Activated CD4-positive, alpha-beta memory T cell treated with anti-CD3 and anti-CD28 coated beads, Interleukin-2, amount 10 ng/mL, durations not matched to agents 7 days and 5 days (primary cell): ENCODE measurements at regions not wholly inside any gene's neighbourhood (a gene's known extent, or its start where the extent isn't known, plus 50 kb on each side); places are given as distances from the start of the nearest gene placed in this dataset.

Source experiments
- CTCF ChIA-PET: fragments of 350-600 bp; sonication (Branson Sonifier 250); formaldehyde crosslinking; loops from one replicate; lab custom pipeline; 2021; ENCODE audit warnings: antibody characterized with exemption, inconsistent platforms; lab: Charles Lee
- POLR2A ChIA-PET: fragments of 350-600 bp; sonication (Branson Sonifier 250); formaldehyde crosslinking; loops from one replicate; lab custom pipeline; 2021; ENCODE audit warnings: antibody characterized with exemption; lab: Charles Lee
- DNase-seq: peaks from one replicate; pipeline ENCODE4 v3.0.0-alpha.2; 2020
- H3K27ac Mint-ChIP-seq: one replicate; pipeline ENCODE4 v1.8.0; 2021; ENCODE audit warnings: mild to moderate bottlenecking, mixed read lengths
- H3K27me3 Mint-ChIP-seq: one replicate; pipeline ENCODE4 v1.8.0; 2021; ENCODE audit warnings: mixed read lengths
- H3K36me3 Mint-ChIP-seq: one replicate; pipeline ENCODE4 v1.8.0; 2021; ENCODE audit warnings: low read depth, mixed read lengths
- H3K4me1 Mint-ChIP-seq: one replicate; pipeline ENCODE4 v1.8.0; 2021; ENCODE audit warnings: mixed read lengths
- H3K4me3 Mint-ChIP-seq: one replicate; pipeline ENCODE4 v1.8.0; 2021; ENCODE audit warnings: mild to moderate bottlenecking, mixed read lengths
- H3K9me3 Mint-ChIP-seq: one replicate; pipeline ENCODE4 v1.8.0; 2021; ENCODE audit warnings: mixed read lengths

GRCh38 chr5:72020161-72020983, 86.9 kb upstream of the MAP1B start:
- Mint-ChIP-seq H3K27me3 (peaks cover 14% of the 10 kb centered on the region), H3K27ac (no peak overlapping the region), H3K9me3 (no peaks in the 10 kb centered on the region), H3K4me1 (no peaks in the 10 kb centered on the region), H3K36me3 (no peaks in the 10 kb centered on the region), H3K4me3 (no peak overlapping the region)
- CTCF ChIA-PET, result no interaction called here
- POLR2A ChIA-PET, result no interaction called here
- no peak for DNase-seq

- Mint-ChIP-seq H3K4me1 (no peaks in the 10 kb centered on the region), H3K36me3 (no peaks in the 10 kb centered on the region), H3K9me3 (no peaks in the 10 kb centered on the region), H3K4me3 (no peak overlapping the region), H3K27me3 (peaks cover 14% of the 10 kb centered on the region), H3K27ac (no peak overlapping the region)
- ChIA-PET POLR2A (no interaction called here), CTCF (no interaction called here)
- no peak for DNase-seq
Observed at GRCh38 chr5:72021651-72022357, 85.5 kb upstream of the MAP1B start.

GRCh38 chr5:72028382-72028781, 78.9 kb upstream of the MAP1B start:
- Mint-ChIP-seq H3K36me3 (no peaks in the 10 kb centered on the region), H3K4me3 (no peak overlapping the region), H3K27me3 (peaks cover 2% of the 10 kb centered on the region), H3K4me1 (no peaks in the 10 kb centered on the region), H3K9me3 (no peaks in the 10 kb centered on the region), H3K27ac (no peak overlapping the region)
- ChIA-PET CTCF (no interaction called here), POLR2A (interaction anchor here (1.5 kb wide), 1 partner anchor 13 kb away, joined by 3 read pairs; no protein-coding TSS in a partner anchor)
- DNase-seq, result no peak

GRCh38 chr5:72030237-72030636, 77.0 kb upstream of the MAP1B start:
- Mint-ChIP-seq H3K27me3 (peaks cover 3% of the 10 kb centered on the region), H3K4me1 (no peaks in the 10 kb centered on the region), H3K36me3 (no peaks in the 10 kb centered on the region), H3K4me3 (no peak overlapping the region), H3K27ac (no peak overlapping the region), H3K9me3 (no peaks in the 10 kb centered on the region)
- no peak for DNase-seq
- ChIA-PET CTCF (no interaction called here), POLR2A (no interaction called here)

- Mint-ChIP-seq H3K36me3 (no peaks in the 10 kb centered on the region), H3K9me3 (no peaks in the 10 kb centered on the region)
- CTCF ChIA-PET, result interaction anchor here (0.7 to 1.9 kb wide), 3 partner anchors 14 to 195 kb away, joined by 3 to 4 read pairs (median 3); no protein-coding TSS in a partner anchor
Observed at GRCh38 chr5:72032788-72033187, 74.5 kb upstream of the MAP1B start.

GRCh38 chr5:72034770-72035169, 72.5 kb upstream of the MAP1B start:
- DNase-seq, result no peak
- H3K27ac Mint-ChIP-seq, result no peak overlapping the region
- no peaks in the 10 kb centered on the region for H3K9me3 Mint-ChIP-seq
- no peaks in the 10 kb centered on the region for H3K36me3 Mint-ChIP-seq
- peaks cover 20% of the 10 kb centered on the region for H3K27me3 Mint-ChIP-seq
- no peak overlapping the region for H3K4me3 Mint-ChIP-seq
- POLR2A ChIA-PET, result no interaction called here
- no peaks in the 10 kb centered on the region for H3K4me1 Mint-ChIP-seq
- CTCF ChIA-PET, result interaction anchor here (1.9 kb wide), 1 partner anchor 16 kb away, joined by 4 read pairs; no protein-coding TSS in a partner anchor

More at GRCh38 chr5:72032788-72033187, 74.5 kb upstream of the MAP1B start:
- Mint-ChIP-seq H3K27me3 (peaks cover 14% of the 10 kb centered on the region), H3K4me3 (no peak overlapping the region), H3K27ac (no peak overlapping the region), H3K4me1 (no peaks in the 10 kb centered on the region)
- DNase-seq, result no peak
- POLR2A ChIA-PET, result no interaction called here

- H3K27me3 Mint-ChIP-seq, result peaks cover 20% of the 10 kb centered on the region
- no peaks in the 10 kb centered on the region for H3K4me1 Mint-ChIP-seq
- no peak for DNase-seq
- CTCF ChIA-PET, result no interaction called here
- no peak overlapping the region for H3K4me3 Mint-ChIP-seq
- H3K9me3 Mint-ChIP-seq, result no peaks in the 10 kb centered on the region
- no peaks in the 10 kb centered on the region for H3K36me3 Mint-ChIP-seq
- POLR2A ChIA-PET, result no interaction called here
- H3K27ac Mint-ChIP-seq, result no peak overlapping the region
Observed at GRCh38 chr5:72035831-72036230, 71.4 kb upstream of the MAP1B start.

GRCh38 chr5:72036951-72037350, 70.3 kb upstream of the MAP1B start:
- no peak for DNase-seq
- H3K36me3 Mint-ChIP-seq, result no peaks in the 10 kb centered on the region
- H3K4me1 Mint-ChIP-seq, result no peaks in the 10 kb centered on the region
- ChIA-PET CTCF (no interaction called here), POLR2A (no interaction called here)
- H3K27ac Mint-ChIP-seq, result no peak overlapping the region
- H3K4me3 Mint-ChIP-seq, result no peak overlapping the region
- peaks cover 20% of the 10 kb centered on the region for H3K27me3 Mint-ChIP-seq
- no peaks in the 10 kb centered on the region for H3K9me3 Mint-ChIP-seq

GRCh38 chr5:72040513-72040912, 66.8 kb upstream of the MAP1B start:
- CTCF ChIA-PET, result no interaction called here

GRCh38 chr5:72041654-72042053, 65.6 kb upstream of the MAP1B start:
- H3K27me3 Mint-ChIP-seq, result peaks cover 17% of the 10 kb centered on the region
- no peak overlapping the region for H3K27ac Mint-ChIP-seq
- H3K9me3 Mint-ChIP-seq, result no peaks in the 10 kb centered on the region
- H3K4me3 Mint-ChIP-seq, result no peak overlapping the region
- no peaks in the 10 kb centered on the region for H3K4me1 Mint-ChIP-seq
- no peak for DNase-seq
- CTCF ChIA-PET, result no interaction called here
- no peaks in the 10 kb centered on the region for H3K36me3 Mint-ChIP-seq
- POLR2A ChIA-PET, result interaction anchor here (1.0 kb wide), 1 partner anchor 13 kb away, joined by 3 read pairs; no protein-coding TSS in a partner anchor

More at GRCh38 chr5:72040513-72040912, 66.8 kb upstream of the MAP1B start:
- no peaks in the 10 kb centered on the region for H3K9me3 Mint-ChIP-seq
- no peaks in the 10 kb centered on the region for H3K4me1 Mint-ChIP-seq
- no peaks in the 10 kb centered on the region for H3K36me3 Mint-ChIP-seq
- DNase-seq, result no peak
- H3K4me3 Mint-ChIP-seq, result no peak overlapping the region
- peaks cover 19% of the 10 kb centered on the region for H3K27me3 Mint-ChIP-seq
- no peak overlapping the region for H3K27ac Mint-ChIP-seq
- POLR2A ChIA-PET, result no interaction called here

GRCh38 chr5:72042097-72042496, 65.2 kb upstream of the MAP1B start:
- Mint-ChIP-seq H3K4me3 (no peak overlapping the region), H3K27ac (no peak overlapping the region), H3K9me3 (no peaks in the 10 kb centered on the region), H3K27me3 (peaks cover 14% of the 10 kb centered on the region), H3K4me1 (no peaks in the 10 kb centered on the region), H3K36me3 (no peaks in the 10 kb centered on the region)
- no peak for DNase-seq
- ChIA-PET POLR2A (no interaction called here), CTCF (no interaction called here)

- no peak overlapping the region for H3K27ac Mint-ChIP-seq
- CTCF ChIA-PET, result no interaction called here
- peaks cover 2% of the 10 kb centered on the region for H3K9me3 Mint-ChIP-seq
- POLR2A ChIA-PET, result no interaction called here
- H3K4me1 Mint-ChIP-seq, result no peaks in the 10 kb centered on the region
- DNase-seq, result no peak
- H3K36me3 Mint-ChIP-seq, result no peaks in the 10 kb centered on the region
- H3K4me3 Mint-ChIP-seq, result no peak overlapping the region
- H3K27me3 Mint-ChIP-seq, result peaks cover 4% of the 10 kb centered on the region
Observed at GRCh38 chr5:72045692-72046091, 61.6 kb upstream of the MAP1B start.

- H3K27me3 Mint-ChIP-seq, result peaks cover 4% of the 10 kb centered on the region
- H3K27ac Mint-ChIP-seq, result no peak overlapping the region
- POLR2A ChIA-PET, result no interaction called here
- peaks cover 2% of the 10 kb centered on the region for H3K9me3 Mint-ChIP-seq
- no peak overlapping the region for H3K4me3 Mint-ChIP-seq
- H3K4me1 Mint-ChIP-seq, result no peaks in the 10 kb centered on the region
- H3K36me3 Mint-ChIP-seq, result no peaks in the 10 kb centered on the region
- no peak for DNase-seq
- CTCF ChIA-PET, result no interaction called here
Observed at GRCh38 chr5:72046106-72046505, 61.2 kb upstream of the MAP1B start.
